ENCODE measurements at regions not wholly inside any gene's neighbourhood (a gene's known extent, or its start where the extent isn't known, plus 50 kb on each side); places are given as distances from the start of the nearest gene placed in this dataset.

GRCh38 chr22:44549701-44550100, 51.7 kb upstream of the RTL6 start:
- TF ChIP-seq CTCF (IDR thresholded peaks at IDR 0.05; ENCODE audit: insufficient read depth, low read length, poor library complexity, severe bottlenecking) = no peak
- TF ChIP-seq EZH2phosphoT487 (conservative IDR thresholded peaks at IDR 0.05; ENCODE audit: low read length) = no peak
